ENCODE measurements at regions not wholly inside any gene's neighbourhood (a gene's known extent, or its start where the extent isn't known, plus 50 kb on each side); places are given as distances from the start of the nearest gene placed in this dataset.
"Not testable (repeated sequence)": the region's sequence is repeated elsewhere in the genome, so short reads cannot be mapped to it uniquely, and the experiment has no call there.

GRCh38 chr10:42177793-42178689 lies 460.3 kb downstream of the ZNF33B start:
- DNase-seq = peak; percentile 7

- DNase-seq = no peak
These were observed 461.1 kb downstream of the ZNF33B start for GRCh38 chr10:42177077-42177792.

- no peak for DNase-seq
These were observed 487.8 kb downstream of the ZNF33B start for GRCh38 chr10:42150428-42151061.

- no peak for DNase-seq
These were observed 488.5 kb downstream of the ZNF33B start for GRCh38 chr10:42149722-42150427.

GRCh38 chr10:42149027-42149700 lies 489.2 kb downstream of the ZNF33B start:
- no peak for DNase-seq

GRCh38 chr10:42146165-42146564 lies 492.2 kb downstream of the ZNF33B start:
- DNase-seq = not testable (repeated sequence)

- DNase-seq = not testable (repeated sequence)
These were observed 500.3 kb downstream of the ZNF33B start for GRCh38 chr10:42138023-42138422.

- no peak for DNase-seq
These were observed 525.3 kb downstream of the ZNF33B start for GRCh38 chr10:42113158-42113450.

- no peak for DNase-seq
These were observed 525.8 kb downstream of the ZNF33B start for GRCh38 chr10:42112331-42113157.

GRCh38 chr10:42111661-42112330 lies 526.6 kb downstream of the ZNF33B start:
- no peak for DNase-seq

GRCh38 chr10:42111076-42111475 lies 527.3 kb downstream of the ZNF33B start:
- no peak for DNase-seq

Data from activated CD4-positive, alpha-beta T cell treated with anti-CD3 and anti-CD28 coated beads, Interleukin-2, amount 50 U/mL, for 16 hours (primary cell).